Retinal pigment epithelial cell (primary cell): ENCODE measurements at regions not wholly inside any gene's neighbourhood (a gene's known extent, or its start where the extent isn't known, plus 50 kb on each side); places are given as distances from the start of the nearest gene placed in this dataset.

Source experiments
- DNase-seq: peaks from one replicate; pipeline ENCODE4 v3.0.0-alpha.2; 2010; ENCODE audit warnings: low read depth
- H3K4me3 ChIP-seq: 2 replicates; pipeline ENCODE4 v1.5.1; 2011; ENCODE audit warnings: mild to moderate bottlenecking, low read length, control low read depth, moderate library complexity
- TF ChIP-seq, protein P1 (sequence below): conservative IDR thresholded peaks from 2 replicates; pipeline ENCODE4 v1.5.1; 2011; ENCODE audit warnings: low read depth, low read length, control low read depth, inconsistent platforms

- no peak overlapping the region for H3K4me3 ChIP-seq
- TF ChIP-seq, protein P1, sequence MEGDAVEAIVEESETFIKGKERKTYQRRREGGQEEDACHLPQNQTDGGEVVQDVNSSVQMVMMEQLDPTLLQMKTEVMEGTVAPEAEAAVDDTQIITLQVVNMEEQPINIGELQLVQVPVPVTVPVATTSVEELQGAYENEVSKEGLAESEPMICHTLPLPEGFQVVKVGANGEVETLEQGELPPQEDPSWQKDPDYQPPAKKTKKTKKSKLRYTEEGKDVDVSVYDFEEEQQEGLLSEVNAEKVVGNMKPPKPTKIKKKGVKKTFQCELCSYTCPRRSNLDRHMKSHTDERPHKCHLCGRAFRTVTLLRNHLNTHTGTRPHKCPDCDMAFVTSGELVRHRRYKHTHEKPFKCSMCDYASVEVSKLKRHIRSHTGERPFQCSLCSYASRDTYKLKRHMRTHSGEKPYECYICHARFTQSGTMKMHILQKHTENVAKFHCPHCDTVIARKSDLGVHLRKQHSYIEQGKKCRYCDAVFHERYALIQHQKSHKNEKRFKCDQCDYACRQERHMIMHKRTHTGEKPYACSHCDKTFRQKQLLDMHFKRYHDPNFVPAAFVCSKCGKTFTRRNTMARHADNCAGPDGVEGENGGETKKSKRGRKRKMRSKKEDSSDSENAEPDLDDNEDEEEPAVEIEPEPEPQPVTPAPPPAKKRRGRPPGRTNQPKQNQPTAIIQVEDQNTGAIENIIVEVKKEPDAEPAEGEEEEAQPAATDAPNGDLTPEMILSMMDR, result no peak
- DNase-seq, result no peak
Observed at GRCh38 chr6:145267076-145267867, 468.0 kb downstream of the EPM2A start.

GRCh38 chr6:145270464-145270863 is 464.9 kb downstream of the EPM2A start:
- TF ChIP-seq, protein P1, result no peak
- no peak overlapping the region for H3K4me3 ChIP-seq
- no peak for DNase-seq

DNA sequence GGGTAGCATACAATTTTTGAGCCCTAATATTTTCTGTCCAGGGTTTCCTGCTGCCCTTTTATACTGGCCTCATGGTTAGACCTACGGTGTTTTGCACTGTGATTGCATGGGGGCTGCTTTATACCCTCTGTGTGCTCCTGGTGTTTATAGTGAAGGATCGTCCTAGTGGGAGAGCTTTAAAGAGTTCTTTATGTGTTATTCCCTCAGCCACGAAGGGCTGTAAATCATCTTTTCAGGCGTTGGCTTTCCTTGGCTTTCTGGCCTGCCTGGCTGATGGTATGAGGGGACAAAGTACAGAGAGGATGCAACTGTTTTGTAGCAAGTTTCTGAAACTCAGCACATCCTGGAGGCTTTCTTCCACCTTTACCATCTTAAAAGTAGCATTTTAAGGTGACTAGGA is 464.3 kb downstream of the EPM2A start:
- no peak for DNase-seq
- TF ChIP-seq, protein P1, result no peak
- H3K4me3 ChIP-seq, result no peak overlapping the region

DNA sequence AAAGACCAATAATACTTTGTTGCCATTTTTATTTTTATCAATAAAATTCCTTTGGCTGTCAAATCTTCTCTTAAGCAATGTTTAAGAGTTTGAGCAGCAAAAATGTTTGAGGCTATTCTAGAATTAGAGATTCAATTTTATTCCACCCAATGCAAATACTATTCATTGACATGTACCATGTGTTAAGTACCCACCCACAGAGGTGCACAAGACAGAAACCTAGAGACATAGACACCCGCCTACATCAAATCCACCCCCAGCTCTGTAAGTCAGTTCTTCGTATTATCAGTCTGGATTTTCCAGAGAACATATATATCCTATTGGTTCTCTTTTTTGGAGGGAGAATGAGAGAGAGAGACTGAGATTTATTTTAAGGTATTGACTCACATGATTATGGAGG is 463.7 kb downstream of the EPM2A start:
- DNase-seq, result no peak
- H3K4me3 ChIP-seq, result no peak overlapping the region
- TF ChIP-seq, protein P1, result no peak

- no peak overlapping the region for H3K4me3 ChIP-seq
- no peak for DNase-seq
- TF ChIP-seq, protein P1, result no peak
Observed at GRCh38 chr6:145272246-145272645, 463.1 kb downstream of the EPM2A start.

DNA sequence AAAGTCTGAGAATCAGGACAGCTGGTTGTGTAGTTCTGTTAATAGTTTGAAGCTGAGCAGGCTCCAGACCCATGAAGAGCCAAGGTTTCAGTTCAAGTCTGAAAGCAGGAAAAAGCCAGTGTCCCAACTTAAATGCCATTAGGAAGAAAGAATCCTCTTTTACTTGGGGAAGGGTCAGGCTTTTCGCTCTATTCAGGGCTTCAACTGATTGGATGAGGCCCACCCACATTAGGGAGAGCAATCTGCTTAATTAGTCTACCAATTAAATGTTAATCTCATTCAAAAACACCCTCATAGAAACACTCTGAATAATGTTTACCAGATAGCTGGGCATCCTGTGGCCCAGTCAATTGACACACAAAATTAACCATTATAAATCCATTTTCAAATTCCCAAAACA is 462.2 kb downstream of the EPM2A start:
- TF ChIP-seq, protein P1, result no peak
- no peak for DNase-seq
- no peak overlapping the region for H3K4me3 ChIP-seq

DNA sequence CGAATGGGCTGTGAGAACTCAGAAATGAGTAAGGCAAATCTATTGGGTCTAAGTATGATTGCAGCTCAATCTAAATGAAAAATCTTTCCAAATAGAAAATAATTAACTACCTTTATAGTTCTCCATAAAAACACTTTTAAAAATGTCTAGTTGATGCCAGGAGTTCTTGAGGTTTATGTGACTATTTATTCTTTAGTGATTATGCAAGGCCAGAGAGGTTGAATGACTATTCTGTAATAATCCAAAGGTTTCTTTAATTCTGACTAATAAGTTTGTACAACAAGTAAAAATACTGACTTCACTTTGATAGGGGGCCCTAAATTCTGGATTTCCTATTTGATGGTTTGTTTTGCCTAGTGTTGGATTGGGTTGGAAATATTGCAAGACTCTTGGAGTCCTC is 461.2 kb downstream of the EPM2A start:
- no peak for DNase-seq
- TF ChIP-seq, protein P1, result no peak
- H3K4me3 ChIP-seq, result no peak overlapping the region
